ENCODE measurements at regions not wholly inside any gene's neighbourhood (a gene's known extent, or its start where the extent isn't known, plus 50 kb on each side); places are given as distances from the start of the nearest gene placed in this dataset.

DNA sequence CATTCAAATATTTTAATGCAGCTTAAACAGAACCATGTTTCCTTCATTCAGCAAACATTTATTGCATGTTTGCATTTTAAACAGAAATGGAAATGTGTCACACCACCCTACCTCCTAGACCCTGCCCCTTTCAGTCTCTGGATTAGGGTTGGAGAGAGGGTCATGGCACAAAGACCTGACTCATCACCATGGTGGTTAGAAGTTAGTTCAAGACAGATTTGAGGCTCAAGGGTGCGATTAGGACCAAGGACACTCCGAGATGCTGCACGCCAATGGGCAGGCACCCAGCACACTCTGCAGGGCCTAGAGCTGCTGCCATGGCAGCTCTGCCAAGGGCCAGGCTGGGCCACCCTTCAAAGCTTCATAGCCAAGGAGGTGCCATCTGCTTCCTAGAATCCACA lies 86.9 kb downstream of the NAV1 start:
- TF ChIP-seq, protein P1, sequence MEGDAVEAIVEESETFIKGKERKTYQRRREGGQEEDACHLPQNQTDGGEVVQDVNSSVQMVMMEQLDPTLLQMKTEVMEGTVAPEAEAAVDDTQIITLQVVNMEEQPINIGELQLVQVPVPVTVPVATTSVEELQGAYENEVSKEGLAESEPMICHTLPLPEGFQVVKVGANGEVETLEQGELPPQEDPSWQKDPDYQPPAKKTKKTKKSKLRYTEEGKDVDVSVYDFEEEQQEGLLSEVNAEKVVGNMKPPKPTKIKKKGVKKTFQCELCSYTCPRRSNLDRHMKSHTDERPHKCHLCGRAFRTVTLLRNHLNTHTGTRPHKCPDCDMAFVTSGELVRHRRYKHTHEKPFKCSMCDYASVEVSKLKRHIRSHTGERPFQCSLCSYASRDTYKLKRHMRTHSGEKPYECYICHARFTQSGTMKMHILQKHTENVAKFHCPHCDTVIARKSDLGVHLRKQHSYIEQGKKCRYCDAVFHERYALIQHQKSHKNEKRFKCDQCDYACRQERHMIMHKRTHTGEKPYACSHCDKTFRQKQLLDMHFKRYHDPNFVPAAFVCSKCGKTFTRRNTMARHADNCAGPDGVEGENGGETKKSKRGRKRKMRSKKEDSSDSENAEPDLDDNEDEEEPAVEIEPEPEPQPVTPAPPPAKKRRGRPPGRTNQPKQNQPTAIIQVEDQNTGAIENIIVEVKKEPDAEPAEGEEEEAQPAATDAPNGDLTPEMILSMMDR (IDR thresholded peaks at IDR 0.05) = no peak
- TF ChIP-seq GABPA (IDR thresholded peaks at IDR 0.05; ENCODE audit: low read depth) = no peak
- no peak for TF ChIP-seq RFX5 (IDR thresholded peaks at IDR 0.05; ENCODE audit: low read length)
- no peak for TF ChIP-seq POLR2AphosphoS5 (IDR thresholded peaks at IDR 0.05; ENCODE audit: low read depth, low read length)
